ENCODE measurements at regions not wholly inside any gene's neighbourhood (a gene's known extent, or its start where the extent isn't known, plus 50 kb on each side); places are given as distances from the start of the nearest gene placed in this dataset.

- TF ChIP-seq NFIC (IDR thresholded peaks at IDR 0.05; ENCODE audit: borderline replicate concordance) (no peak), CTCF (IDR thresholded peaks at IDR 0.05) (no peak), YY1 (IDR thresholded peaks at IDR 0.05; ENCODE audit: low read depth) (no peak), IRF3 (IDR thresholded peaks at IDR 0.05; ENCODE audit: low read depth, low read length) (no peak), TCF12 (IDR thresholded peaks at IDR 0.05) (no peak), POLR2AphosphoS5 (IDR thresholded peaks at IDR 0.05; ENCODE audit: low read depth, low read length) (no peak), JUND (IDR thresholded peaks at IDR 0.05) (no peak), FOXJ3 (CRISPR knock-in tag; IDR thresholded peaks at IDR 0.05) (no peak)
Observed at GRCh38 chr1:65068202-65069010, 79.6 kb upstream of the AK4 start.
